ENCODE measurements at regions not wholly inside any gene's neighbourhood (a gene's known extent, or its start where the extent isn't known, plus 50 kb on each side); places are given as distances from the start of the nearest gene placed in this dataset.

DNA sequence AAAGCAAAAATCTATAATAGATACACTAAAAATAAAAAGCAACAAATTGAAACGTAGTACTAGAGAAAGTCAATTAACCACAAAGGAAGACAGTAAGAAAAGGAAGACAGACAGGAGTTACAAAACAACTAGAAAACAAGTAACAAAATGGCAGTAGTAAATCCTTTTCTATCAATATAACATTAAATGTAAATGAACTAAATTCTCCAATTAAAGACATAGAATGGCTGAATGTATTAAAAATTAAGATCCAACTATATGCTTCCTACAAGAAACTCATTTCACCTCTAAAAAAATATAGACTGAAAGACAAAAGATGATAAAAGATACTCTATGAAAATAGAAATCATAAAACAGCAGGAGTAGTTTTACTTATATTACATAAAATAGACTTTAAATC, 79.1 kb downstream of the CTH start:
- DNase-seq = no peak
- H3K27me3 ChIP-seq = no peaks in the 10 kb centered on the region
- H3K4me3 ChIP-seq = no peak overlapping the region
- TF ChIP-seq POLR2A (IDR thresholded peaks at IDR 0.05) = no peak
- TF ChIP-seq, protein P1, sequence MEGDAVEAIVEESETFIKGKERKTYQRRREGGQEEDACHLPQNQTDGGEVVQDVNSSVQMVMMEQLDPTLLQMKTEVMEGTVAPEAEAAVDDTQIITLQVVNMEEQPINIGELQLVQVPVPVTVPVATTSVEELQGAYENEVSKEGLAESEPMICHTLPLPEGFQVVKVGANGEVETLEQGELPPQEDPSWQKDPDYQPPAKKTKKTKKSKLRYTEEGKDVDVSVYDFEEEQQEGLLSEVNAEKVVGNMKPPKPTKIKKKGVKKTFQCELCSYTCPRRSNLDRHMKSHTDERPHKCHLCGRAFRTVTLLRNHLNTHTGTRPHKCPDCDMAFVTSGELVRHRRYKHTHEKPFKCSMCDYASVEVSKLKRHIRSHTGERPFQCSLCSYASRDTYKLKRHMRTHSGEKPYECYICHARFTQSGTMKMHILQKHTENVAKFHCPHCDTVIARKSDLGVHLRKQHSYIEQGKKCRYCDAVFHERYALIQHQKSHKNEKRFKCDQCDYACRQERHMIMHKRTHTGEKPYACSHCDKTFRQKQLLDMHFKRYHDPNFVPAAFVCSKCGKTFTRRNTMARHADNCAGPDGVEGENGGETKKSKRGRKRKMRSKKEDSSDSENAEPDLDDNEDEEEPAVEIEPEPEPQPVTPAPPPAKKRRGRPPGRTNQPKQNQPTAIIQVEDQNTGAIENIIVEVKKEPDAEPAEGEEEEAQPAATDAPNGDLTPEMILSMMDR (IDR thresholded peaks at IDR 0.05) = no peak
- H3K9me3 ChIP-seq = no peaks in the 10 kb centered on the region
- no peaks in the 10 kb centered on the region for H3K36me3 ChIP-seq
- H3K27ac ChIP-seq = no peak overlapping the region
- intact Hi-C loops (cut with DNase I; ENCODE audit: low total_unique reads) = no loop called here
- H3K4me1 ChIP-seq = no peaks in the 10 kb centered on the region

GRCh38 chr1:70495370-70495769, 84.3 kb downstream of the CTH start:
- H3K36me3 ChIP-seq = no peaks in the 10 kb centered on the region
- TF ChIP-seq, protein P1 (IDR thresholded peaks at IDR 0.05) = no peak
- no peak for TF ChIP-seq POLR2A (IDR thresholded peaks at IDR 0.05)
- H3K27me3 ChIP-seq = no peaks in the 10 kb centered on the region
- H3K4me1 ChIP-seq = no peaks in the 10 kb centered on the region
- no peak overlapping the region for H3K4me3 ChIP-seq
- DNase-seq = no peak
- intact Hi-C loops (cut with DNase I; ENCODE audit: low total_unique reads) = no loop called here
- H3K27ac ChIP-seq = no peak overlapping the region
- no peaks in the 10 kb centered on the region for H3K9me3 ChIP-seq

DNA sequence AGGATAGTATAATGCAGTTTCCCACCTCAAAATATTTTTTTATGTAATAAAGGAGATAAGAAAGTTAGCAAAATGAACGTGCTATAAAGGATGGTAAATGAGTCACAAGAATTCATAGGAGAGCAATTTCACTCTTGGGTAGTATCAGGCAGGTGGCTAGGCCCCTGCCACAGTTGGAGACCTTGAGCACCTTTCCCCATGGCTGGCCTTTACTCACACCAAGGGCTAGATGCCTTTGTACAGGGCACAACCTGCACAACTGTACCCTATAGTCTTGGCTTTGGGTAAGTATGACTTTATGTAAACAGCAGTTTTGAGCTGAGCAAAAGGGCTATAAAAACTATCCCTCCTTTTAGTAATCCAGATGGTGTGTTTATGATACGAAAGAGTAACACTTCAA, 85.1 kb downstream of the CTH start:
- H3K4me1 ChIP-seq = no peaks in the 10 kb centered on the region
- intact Hi-C loops (cut with DNase I; ENCODE audit: low total_unique reads) = no loop called here
- TF ChIP-seq, protein P1 (IDR thresholded peaks at IDR 0.05) = no peak
- no peak for TF ChIP-seq POLR2A (IDR thresholded peaks at IDR 0.05)
- H3K9me3 ChIP-seq = no peaks in the 10 kb centered on the region
- no peak overlapping the region for H3K4me3 ChIP-seq
- no peaks in the 10 kb centered on the region for H3K27me3 ChIP-seq
- H3K27ac ChIP-seq = no peak overlapping the region
- no peaks in the 10 kb centered on the region for H3K36me3 ChIP-seq
- no peak for DNase-seq

DNA sequence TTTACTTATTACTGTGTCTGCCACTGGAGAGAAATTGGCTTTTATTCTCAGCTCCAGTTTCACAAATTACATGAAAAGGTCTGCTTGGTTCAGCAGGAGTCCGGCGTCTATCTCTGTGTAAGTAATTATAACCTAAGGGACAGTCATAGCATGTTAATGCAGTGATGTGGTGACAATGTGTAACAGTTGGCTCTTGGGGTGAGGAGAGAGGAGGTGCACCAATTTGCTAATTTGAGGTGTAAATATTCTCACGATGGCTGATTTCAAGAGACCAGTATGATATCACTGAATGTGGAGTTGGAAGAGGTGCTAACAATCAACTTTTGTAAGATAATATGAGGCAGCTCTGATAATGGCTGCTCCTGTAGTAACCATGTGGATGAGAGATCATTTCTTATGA, 86.1 kb downstream of the CTH start:
- no peak overlapping the region for H3K4me3 ChIP-seq
- no peaks in the 10 kb centered on the region for H3K36me3 ChIP-seq
- H3K4me1 ChIP-seq = no peaks in the 10 kb centered on the region
- DNase-seq = no peak
- no peaks in the 10 kb centered on the region for H3K27me3 ChIP-seq
- intact Hi-C loops (cut with DNase I; ENCODE audit: low total_unique reads) = no loop called here
- H3K9me3 ChIP-seq = no peaks in the 10 kb centered on the region
- TF ChIP-seq, protein P1 (IDR thresholded peaks at IDR 0.05) = no peak
- no peak for TF ChIP-seq POLR2A (IDR thresholded peaks at IDR 0.05)
- no peak overlapping the region for H3K27ac ChIP-seq

- no peaks in the 10 kb centered on the region for H3K4me1 ChIP-seq
- H3K27ac ChIP-seq = no peak overlapping the region
- TF ChIP-seq, protein P1 (IDR thresholded peaks at IDR 0.05) = no peak
- TF ChIP-seq POLR2A (IDR thresholded peaks at IDR 0.05) = no peak
- H3K36me3 ChIP-seq = no peaks in the 10 kb centered on the region
- DNase-seq = no peak
- H3K4me3 ChIP-seq = no peak overlapping the region
- no peaks in the 10 kb centered on the region for H3K27me3 ChIP-seq
- intact Hi-C loops (cut with DNase I; ENCODE audit: low total_unique reads) = no loop called here
- no peaks in the 10 kb centered on the region for H3K9me3 ChIP-seq
Measured at GRCh38 chr1:70498666-70499065, 87.6 kb downstream of the CTH start.
